Ishikawa (cell line): ENCODE measurements at regions not wholly inside any gene's neighbourhood (a gene's known extent, or its start where the extent isn't known, plus 50 kb on each side); places are given as distances from the start of the nearest gene placed in this dataset.

ENCODE experiments used
- CEBPB ChIP-seq: IDR thresholded peaks from 2 replicates; pipeline ENCODE4 v1.6.1; 2012
- CREB1 ChIP-seq: IDR thresholded peaks from 2 replicates; pipeline ENCODE4 v1.6.1; 2012; ENCODE audit warnings: low read depth
- EGR1 ChIP-seq: IDR thresholded peaks from 2 replicates; pipeline ENCODE4 v1.6.1; 2012
- EP300 ChIP-seq: IDR thresholded peaks from 2 replicates; pipeline ENCODE4 v1.6.1; 2012; ENCODE audit warnings: borderline replicate concordance
- FOXM1 ChIP-seq: IDR thresholded peaks from 2 replicates; pipeline ENCODE4 v1.6.1; 2012; ENCODE audit warnings: low read depth, borderline replicate concordance
- MAX ChIP-seq: IDR thresholded peaks from 2 replicates; pipeline ENCODE4 v1.6.1; 2012
- NFIC ChIP-seq: IDR thresholded peaks from 2 replicates; pipeline ENCODE4 v1.6.1; 2012
- RAD21 ChIP-seq: IDR thresholded peaks from 2 replicates; pipeline ENCODE4 v1.6.1; 2012; ENCODE audit warnings: low read depth
- REST ChIP-seq: IDR thresholded peaks from 2 replicates; pipeline ENCODE4 v1.6.1; 2012; ENCODE audit warnings: low read depth, mild to moderate bottlenecking
- TAF1 ChIP-seq: IDR thresholded peaks from 2 replicates; pipeline ENCODE4 v1.6.1; 2012; ENCODE audit warnings: low read depth, mild to moderate bottlenecking
- TCF12 ChIP-seq: IDR thresholded peaks from 2 replicates; pipeline ENCODE4 v1.6.1; 2012; ENCODE audit warnings: low read depth
- TEAD4 ChIP-seq: IDR thresholded peaks from 2 replicates; pipeline ENCODE4 v1.6.1; 2012
- USF1 ChIP-seq: IDR thresholded peaks from 2 replicates; pipeline ENCODE4 v1.6.1; 2012
- YY1 ChIP-seq: IDR thresholded peaks from 2 replicates; pipeline ENCODE4 v1.6.1; 2012; ENCODE audit warnings: low read depth
- ZBTB7A ChIP-seq: IDR thresholded peaks from 2 replicates; pipeline ENCODE4 v1.6.1; 2012; ENCODE audit warnings: low read depth

DNA sequence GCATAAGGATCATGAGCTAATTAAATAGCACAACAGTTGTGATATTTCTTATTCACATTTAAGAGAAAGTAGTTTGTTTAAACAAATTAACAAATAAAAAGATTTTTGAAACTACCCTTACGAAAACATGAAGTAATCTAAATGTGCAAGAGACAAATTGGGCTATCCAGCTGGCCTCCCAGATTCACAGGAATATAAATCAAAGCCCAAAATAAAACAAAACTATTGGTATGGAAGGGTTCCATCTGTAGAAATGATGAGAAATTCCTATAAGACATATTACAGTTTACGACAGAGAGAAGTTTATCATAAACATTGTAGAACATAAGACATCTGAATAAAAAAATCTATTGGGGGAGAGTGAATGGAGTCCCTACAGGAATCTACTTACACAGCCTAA, 1125.1 kb downstream of the TDRD15 start:
- TF ChIP-seq TCF12 (no peak), YY1 (no peak), CREB1 (no peak)

GRCh38 chr2:22253171-22253570, 1129.4 kb downstream of the TDRD15 start:
- TF ChIP-seq MAX = no peak
- no peak for TF ChIP-seq TAF1
- no peak for TF ChIP-seq TEAD4
- no peak for TF ChIP-seq TCF12
- TF ChIP-seq ZBTB7A = no peak
- TF ChIP-seq CEBPB = no peak
- TF ChIP-seq REST = no peak
- no peak for TF ChIP-seq EP300
- TF ChIP-seq CREB1 = no peak
- no peak for TF ChIP-seq FOXM1
- no peak for TF ChIP-seq RAD21
- TF ChIP-seq NFIC = no peak
- no peak for TF ChIP-seq EGR1
- TF ChIP-seq USF1 = no peak
- TF ChIP-seq YY1 = no peak

DNA sequence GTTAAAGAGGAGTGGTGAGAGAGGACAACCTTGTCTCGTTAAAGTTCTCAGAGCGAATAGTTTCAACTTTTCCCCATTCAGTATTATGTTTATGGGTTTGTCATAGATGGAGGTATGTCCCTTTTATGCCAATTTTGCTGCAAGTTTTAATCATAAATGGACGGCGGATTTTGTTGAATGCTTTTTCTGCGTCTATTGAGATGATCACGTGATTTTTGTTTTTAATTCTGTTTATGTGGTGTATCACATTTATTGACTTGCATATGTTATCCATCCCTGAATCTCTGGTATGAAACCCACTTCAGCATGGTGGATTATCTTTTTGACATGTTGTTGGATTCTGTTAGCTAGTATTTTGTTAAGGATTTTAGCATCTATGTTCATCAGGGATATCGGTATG, 1123.8 kb upstream of the KLHL29 start:
- TF ChIP-seq CEBPB (no peak), USF1 (no peak), TAF1 (no peak), TCF12 (no peak), EP300 (no peak), RAD21 (no peak), CREB1 (no peak), EGR1 (no peak), TEAD4 (no peak), NFIC (no peak), REST (no peak), ZBTB7A (no peak)

DNA sequence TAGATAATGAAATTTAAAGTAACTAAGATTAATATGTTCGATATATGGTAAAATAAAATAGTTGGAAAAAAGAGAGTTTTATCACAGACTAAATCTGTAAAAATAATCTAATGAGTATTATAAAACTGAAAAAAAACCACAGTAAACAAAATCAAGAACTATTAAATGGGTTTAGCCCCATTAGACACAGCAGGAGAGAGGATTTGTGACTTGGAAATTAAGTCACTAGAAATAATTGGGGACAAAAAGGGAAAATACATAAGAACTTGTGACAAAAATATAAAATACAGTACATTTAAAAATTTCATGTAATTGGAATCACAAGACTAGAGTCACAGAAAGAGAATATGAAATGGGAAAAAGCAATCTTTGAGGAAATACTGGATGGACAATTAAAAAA, 1114.6 kb upstream of the KLHL29 start:
- TF ChIP-seq YY1 (no peak), CEBPB (no peak), TEAD4 (no peak), MAX (no peak), USF1 (no peak), NFIC (no peak), TAF1 (no peak), FOXM1 (no peak), RAD21 (no peak), EP300 (no peak), REST (no peak), TCF12 (no peak), CREB1 (no peak), EGR1 (no peak), ZBTB7A (no peak)
